ENCODE measurements at regions not wholly inside any gene's neighbourhood (a gene's known extent, or its start where the extent isn't known, plus 50 kb on each side); places are given as distances from the start of the nearest gene placed in this dataset.

- Histone ChIP-seq H3K27ac (no peak overlapping the region), H3K27me3 (peaks cover 73% of the 10 kb centered on the region), H3K9me3 (no peaks in the 10 kb centered on the region), H3K4me1 (no peaks in the 10 kb centered on the region), H3K36me3 (no peaks in the 10 kb centered on the region), H3K4me3 (no peak overlapping the region)
- no peak for ATAC-seq
- WGBS, 2 donors (ENCODE audit: low coverage in 1 of 2): 69 to 89% methylated on average over 5 of the region's 5 CpGs
- TF ChIP-seq POLR2AphosphoS5 (IDR thresholded peaks at IDR 0.05) (no peak), CTCF (IDR thresholded peaks at IDR 0.05) (no peak), EP300 (IDR thresholded peaks at IDR 0.05) (no peak), POLR2A (IDR thresholded peaks at IDR 0.05) (no peak)
Measured at GRCh38 chr11:19352072-19352770, 111.5 kb upstream of the E2F8 start.

- Histone ChIP-seq H3K4me1 (peaks cover 0 to 8% (median under 1%) of the 10 kb centered on the region in 3 donors), H3K36me3 (no peaks in the 10 kb centered on the region), H3K27ac (no peak overlapping the region), H3K4me3 (no peak overlapping the region), H3K27me3 (peaks cover 77% of the 10 kb centered on the region), H3K9me3 (no peaks in the 10 kb centered on the region)
- no peak for ATAC-seq
- TF ChIP-seq POLR2AphosphoS5 (IDR thresholded peaks at IDR 0.05): no peak
- no peak for TF ChIP-seq POLR2A (IDR thresholded peaks at IDR 0.05)
- no peak for TF ChIP-seq EP300 (IDR thresholded peaks at IDR 0.05)
- TF ChIP-seq CTCF (IDR thresholded peaks at IDR 0.05): no peak
- 60 to 83% methylated on average over 3 to 4 of the region's 4 CpGs for WGBS, 2 donors (ENCODE audit: low coverage in 1 of 2)
Measured at GRCh38 chr11:19351426-19351825, 110.7 kb upstream of the E2F8 start.

- Histone ChIP-seq H3K36me3 (no peaks in the 10 kb centered on the region), H3K9me3 (no peaks in the 10 kb centered on the region), H3K27me3 (peaks cover 80% of the 10 kb centered on the region), H3K27ac (no peak overlapping the region), H3K4me3 (no peak overlapping the region), H3K4me1 (peaks cover 0 to 20% (median 8%) of the 10 kb centered on the region in 3 donors)
- TF ChIP-seq POLR2AphosphoS5 (IDR thresholded peaks at IDR 0.05): no peak
- 66 to 79% methylated on average over 6 to 8 of the region's 11 CpGs for WGBS, 2 donors (ENCODE audit: low coverage in 1 of 2)
- no peak for ATAC-seq
Measured at GRCh38 chr11:19350160-19350559, 109.4 kb upstream of the E2F8 start.

- Histone ChIP-seq H3K36me3 (no peaks in the 10 kb centered on the region), H3K27me3 (peaks cover 84% of the 10 kb centered on the region), H3K9me3 (no peaks in the 10 kb centered on the region), H3K4me1 (peaks cover 0 to 26% (median 11%) of the 10 kb centered on the region in 3 donors), H3K27ac (no peak overlapping the region), H3K4me3 (no peak overlapping the region)
- ATAC-seq: no peak
- WGBS, 2 donors (ENCODE audit: low coverage in 1 of 2): 49 to 100% methylated on average over 1 to 14 of the region's 17 CpGs
- no peak for TF ChIP-seq POLR2A (IDR thresholded peaks at IDR 0.05)
- no peak for TF ChIP-seq POLR2AphosphoS5 (IDR thresholded peaks at IDR 0.05)
- no peak for TF ChIP-seq EP300 (IDR thresholded peaks at IDR 0.05)
- TF ChIP-seq CTCF (IDR thresholded peaks at IDR 0.05): no peak
Measured at GRCh38 chr11:19349340-19350025, 108.7 kb upstream of the E2F8 start.

- ATAC-seq: no peak
- TF ChIP-seq POLR2AphosphoS5 (IDR thresholded peaks at IDR 0.05) (no peak), POLR2A (IDR thresholded peaks at IDR 0.05) (no peak), EP300 (IDR thresholded peaks at IDR 0.05) (no peak), CTCF (IDR thresholded peaks at IDR 0.05) (no peak)
- Histone ChIP-seq H3K4me1 (peaks cover 0 to 26% (median 11%) of the 10 kb centered on the region in 3 donors), H3K4me3 (no peak overlapping the region), H3K36me3 (no peaks in the 10 kb centered on the region), H3K27me3 (peaks cover 93% of the 10 kb centered on the region), H3K27ac (no peak overlapping the region), H3K9me3 (no peaks in the 10 kb centered on the region)
- 70% methylated on average over 6 of the region's 7 CpGs; no CpG with 5 or more reads in 1 of the 2 donors for WGBS, 2 donors (ENCODE audit: low coverage in 1 of 2)
Measured at GRCh38 chr11:19347911-19348310, 107.2 kb upstream of the E2F8 start.

Data from gastroesophageal sphincter (tissue), 4 donors.